Body of pancreas (tissue), 4 donors: ENCODE measurements at regions not wholly inside any gene's neighbourhood (a gene's known extent, or its start where the extent isn't known, plus 50 kb on each side); places are given as distances from the start of the nearest gene placed in this dataset.

Source experiments
- ATAC-seq: fragments of 150-250 bp; one replicate; pipeline ENCODE4 v1.9.1; 2016
- DNase-seq, 4 donors: peaks; one replicate each; pipeline ENCODE4 v3.0.0-alpha.2; 2019
- H3K27ac ChIP-seq, 4 donors: fragments of 200-600 bp; sonication (generic); 1 replicate in 3 of 4; 2 replicates in 1 of 4; pipeline versions ENCODE4 v1.5.1 to v1.6.1; 2016 to 2019; ENCODE audit warnings: mild to moderate bottlenecking in 1 of 4, mixed read lengths in 1 of 4, moderate library complexity in 1 of 4
- H3K27me3 ChIP-seq, 2 donors: fragments of 200-600 bp; sonication (generic); one replicate each; pipeline ENCODE4 v1.6.0; 2016; ENCODE audit warnings: mild to moderate bottlenecking in 1 of 2
- H3K36me3 ChIP-seq, 2 donors: fragments of 200-600 bp; sonication (generic); replicated peaks in 1 of 2; 2 replicates each; pipeline ENCODE4 v1.5.1; 2016; ENCODE audit warnings: low read depth in 2 of 2; ENCODE audit not compliant: insufficient read depth in 1 of 2
- H3K4me1 ChIP-seq: fragments of 200-600 bp; sonication (generic); one replicate; pipeline ENCODE4 v1.6.0; 2016
- H3K4me3 ChIP-seq, 2 donors: fragments of 200-600 bp; sonication (generic); 1 replicate in 1 of 2; 2 replicates in 1 of 2; pipeline ENCODE4 v1.5.1; 2016 to 2019
- H3K9me3 ChIP-seq, 3 donors: fragments of 200-600 bp; sonication (generic); 1 replicate in 2 of 3; 2 replicates in 1 of 3; pipeline ENCODE4 v1.5.1; 2016
- CTCF ChIP-seq, 7 experiments: fragments of 450-650 bp in 4 of 7; fragments of 200-600 bp in 3 of 7; sonication (generic) in 3 of 7; IDR thresholded peaks; one replicate each; pipeline ENCODE4 v1.5.1; 2016 to 2019; ENCODE audit warnings: antibody characterized with exemption in 7 of 7
- POLR2A ChIP-seq, 3 donors: fragments of 450-650 bp; IDR thresholded peaks; one replicate each; pipeline ENCODE4 v1.6.1; 2016; ENCODE audit warnings: antibody characterized with exemption in 3 of 3, mild to moderate bottlenecking in 2 of 3
- WGBS, 2 donors: methylation state at CpG; one replicate each; pipeline ENCODE4 v1.1.5; 2017; 5-methylcytosine and 5-hydroxymethylcytosine counted together
- intact Hi-C: fragments of 100-400 bp; cut with DNase I; formaldehyde crosslinking; loops from one replicate; pipeline ENCODE4 v1.15.1; 2023

- no peak overlapping the region for H3K27ac ChIP-seq
- 67 to 78% methylated on average over 2 of the region's 2 CpGs for WGBS, 2 donors
- no peaks in the 10 kb centered on the region for H3K4me1 ChIP-seq
- ATAC-seq (no peak), DNase-seq (no peak)
- intact Hi-C loops, result no loop called here
- no peaks in the 10 kb centered on the region for H3K9me3 ChIP-seq
- TF ChIP-seq POLR2A (IDR thresholded peaks at IDR 0.05) (no peak), CTCF (IDR thresholded peaks at IDR 0.05) (no peak)
- no peaks in the 10 kb centered on the region for H3K36me3 ChIP-seq
- no peak overlapping the region for H3K4me3 ChIP-seq
- no peaks in the 10 kb centered on the region for H3K27me3 ChIP-seq
Observed at GRCh38 chr10:112057072-112057471, 126.5 kb downstream of the GPAM start.

- Histone ChIP-seq H3K4me3 (no peak overlapping the region), H3K27ac (no peak overlapping the region), H3K27me3 (no peaks in the 10 kb centered on the region), H3K36me3 (no peaks in the 10 kb centered on the region), H3K4me1 (no peaks in the 10 kb centered on the region), H3K9me3 (no peaks in the 10 kb centered on the region)
- ATAC-seq, result no peak
- no peak for DNase-seq
- intact Hi-C loops, result no loop called here
- TF ChIP-seq CTCF (IDR thresholded peaks at IDR 0.05) (no peak), POLR2A (IDR thresholded peaks at IDR 0.05) (no peak)
- WGBS, 2 donors, result 63 to 74% methylated on average over 6 of the region's 6 CpGs
Observed at GRCh38 chr10:112059220-112059619, 124.3 kb downstream of the GPAM start.

- no peak for ATAC-seq
- Histone ChIP-seq H3K4me3 (no peak overlapping the region), H3K27ac (no peak overlapping the region), H3K36me3 (no peaks in the 10 kb centered on the region), H3K9me3 (no peaks in the 10 kb centered on the region), H3K4me1 (no peaks in the 10 kb centered on the region), H3K27me3 (no peaks in the 10 kb centered on the region)
- TF ChIP-seq CTCF (IDR thresholded peaks at IDR 0.05) (no peak), POLR2A (IDR thresholded peaks at IDR 0.05) (no peak)
- no peak for DNase-seq
- WGBS, 2 donors, result 79 to 90% methylated on average over 2 of the region's 2 CpGs
- intact Hi-C loops, result no loop called here
Observed at GRCh38 chr10:112071596-112072133, 111.9 kb downstream of the GPAM start.

GRCh38 chr10:112078003-112078402 is 105.6 kb downstream of the GPAM start:
- intact Hi-C loops, result no loop called here
- ATAC-seq (no peak), DNase-seq (no peak)
- Histone ChIP-seq H3K27me3 (no peaks in the 10 kb centered on the region), H3K36me3 (no peaks in the 10 kb centered on the region), H3K9me3 (no peaks in the 10 kb centered on the region), H3K4me3 (no peak overlapping the region), H3K4me1 (no peaks in the 10 kb centered on the region), H3K27ac (no peak overlapping the region)
- TF ChIP-seq CTCF (IDR thresholded peaks at IDR 0.05) (no peak), POLR2A (IDR thresholded peaks at IDR 0.05) (no peak)
- WGBS, 2 donors, result 50 to 64% methylated on average over 1 of the region's 1 CpG

GRCh38 chr10:112080231-112080630 is 103.3 kb downstream of the GPAM start:
- intact Hi-C loops, result no loop called here

More at GRCh38 chr10:112080231-112080630, 103.3 kb downstream of the GPAM start:
- DNase-seq, result no peak
- Histone ChIP-seq H3K27me3 (no peaks in the 10 kb centered on the region), H3K27ac (no peak overlapping the region), H3K4me1 (no peaks in the 10 kb centered on the region), H3K9me3 (no peaks in the 10 kb centered on the region), H3K4me3 (no peak overlapping the region), H3K36me3 (no peaks in the 10 kb centered on the region)
- 77 to 88% methylated on average over 2 of the region's 2 CpGs for WGBS, 2 donors
- ATAC-seq, result no peak
- no peak for TF ChIP-seq CTCF (IDR thresholded peaks at IDR 0.05)
- no peak for TF ChIP-seq POLR2A (IDR thresholded peaks at IDR 0.05)
